HG03135 (cell line): ENCODE measurements at regions not wholly inside any gene's neighbourhood (a gene's known extent, or its start where the extent isn't known, plus 50 kb on each side); places are given as distances from the start of the nearest gene placed in this dataset.

Experiments
- ATAC-seq: cut with Tn5 transposase; IDR thresholded peaks from one replicate; pipeline ENCODE4 v1.9.1; 2021; ENCODE audit warnings: mild to moderate bottlenecking, moderate library complexity; ENCODE audit not compliant: unreplicated experiment

DNA sequence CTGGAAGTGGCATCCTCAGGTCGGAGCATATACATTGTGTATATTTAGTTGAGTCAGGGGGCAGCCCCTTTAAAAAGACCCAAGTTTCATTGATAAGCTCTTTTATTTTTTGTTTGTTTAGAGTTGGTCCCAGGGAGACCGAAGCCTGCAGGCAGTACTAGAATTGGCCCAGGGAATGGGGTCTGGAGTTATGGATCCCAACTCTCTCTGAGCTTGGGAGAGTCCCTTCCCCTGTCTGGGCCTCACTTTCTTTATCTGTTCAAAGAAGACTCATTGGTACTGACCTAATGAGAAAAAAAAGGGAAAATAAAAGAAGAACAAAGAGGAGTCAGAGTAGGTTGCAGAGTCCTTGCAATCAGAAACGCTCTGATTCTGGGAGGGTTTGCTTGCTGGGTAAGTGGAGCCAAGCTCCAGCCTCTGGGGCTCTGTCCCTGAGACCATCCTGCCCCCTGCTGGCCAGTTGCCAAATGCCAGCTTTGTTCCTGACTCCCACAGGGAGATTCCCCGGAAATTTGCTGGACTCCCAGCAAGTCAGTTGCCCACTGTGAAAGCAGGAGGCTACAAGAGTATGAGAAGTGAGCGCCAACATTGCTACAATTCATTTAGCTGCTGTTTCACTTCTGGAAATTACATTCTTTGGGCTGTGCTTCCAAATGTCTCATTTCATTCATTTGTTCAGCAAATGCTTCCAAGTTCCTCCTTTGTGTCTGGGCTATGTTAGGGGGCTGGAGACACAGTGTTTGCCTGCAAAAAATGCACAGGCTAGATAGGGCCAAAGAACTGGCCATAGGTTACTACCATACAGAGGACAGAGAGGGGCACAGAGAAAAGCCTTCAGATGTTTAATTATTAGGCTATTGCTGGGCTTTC is 156.2 kb downstream of the MELK start:
- no peak for ATAC-seq

DNA sequence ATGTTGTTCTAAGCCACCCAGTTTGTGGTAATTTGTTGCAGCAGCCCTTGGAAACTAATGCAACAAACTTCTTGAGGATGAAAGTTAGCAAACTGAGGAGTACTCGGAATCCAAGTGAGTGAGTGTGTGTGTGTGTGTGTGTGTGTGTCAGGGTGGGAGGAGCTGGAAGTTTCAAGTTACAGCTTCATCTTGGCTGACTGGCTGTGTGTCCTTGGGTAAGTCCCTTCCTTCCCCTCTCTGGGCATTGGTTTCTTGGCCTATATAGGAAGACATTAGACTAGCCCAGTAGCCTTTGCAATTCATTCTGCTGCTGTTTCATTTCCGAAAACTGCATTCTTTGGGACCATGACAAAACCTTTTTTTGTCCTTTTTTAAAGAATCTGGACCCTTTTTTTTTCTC is 157.2 kb downstream of the MELK start:
- no peak for ATAC-seq

DNA sequence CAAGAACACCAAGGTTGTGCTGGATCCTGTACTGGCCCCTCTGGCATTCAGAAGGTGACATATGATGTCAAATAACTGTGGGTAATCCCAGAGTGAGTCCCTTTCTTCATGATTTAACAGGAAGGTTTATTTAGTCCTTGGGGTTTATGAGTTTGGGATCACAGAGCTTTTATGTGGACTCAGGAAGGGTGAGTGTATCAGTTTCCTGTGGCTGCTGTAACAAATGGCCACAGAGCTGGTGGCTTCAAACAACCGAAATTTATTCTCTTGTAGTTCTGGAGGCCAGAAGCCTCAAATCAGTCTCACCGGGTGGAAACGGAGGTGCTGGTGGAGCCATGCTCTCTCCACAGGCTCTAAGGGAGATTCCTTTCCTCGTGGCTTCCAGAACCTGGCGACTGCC is 157.7 kb downstream of the MELK start:
- ATAC-seq: no peak

DNA sequence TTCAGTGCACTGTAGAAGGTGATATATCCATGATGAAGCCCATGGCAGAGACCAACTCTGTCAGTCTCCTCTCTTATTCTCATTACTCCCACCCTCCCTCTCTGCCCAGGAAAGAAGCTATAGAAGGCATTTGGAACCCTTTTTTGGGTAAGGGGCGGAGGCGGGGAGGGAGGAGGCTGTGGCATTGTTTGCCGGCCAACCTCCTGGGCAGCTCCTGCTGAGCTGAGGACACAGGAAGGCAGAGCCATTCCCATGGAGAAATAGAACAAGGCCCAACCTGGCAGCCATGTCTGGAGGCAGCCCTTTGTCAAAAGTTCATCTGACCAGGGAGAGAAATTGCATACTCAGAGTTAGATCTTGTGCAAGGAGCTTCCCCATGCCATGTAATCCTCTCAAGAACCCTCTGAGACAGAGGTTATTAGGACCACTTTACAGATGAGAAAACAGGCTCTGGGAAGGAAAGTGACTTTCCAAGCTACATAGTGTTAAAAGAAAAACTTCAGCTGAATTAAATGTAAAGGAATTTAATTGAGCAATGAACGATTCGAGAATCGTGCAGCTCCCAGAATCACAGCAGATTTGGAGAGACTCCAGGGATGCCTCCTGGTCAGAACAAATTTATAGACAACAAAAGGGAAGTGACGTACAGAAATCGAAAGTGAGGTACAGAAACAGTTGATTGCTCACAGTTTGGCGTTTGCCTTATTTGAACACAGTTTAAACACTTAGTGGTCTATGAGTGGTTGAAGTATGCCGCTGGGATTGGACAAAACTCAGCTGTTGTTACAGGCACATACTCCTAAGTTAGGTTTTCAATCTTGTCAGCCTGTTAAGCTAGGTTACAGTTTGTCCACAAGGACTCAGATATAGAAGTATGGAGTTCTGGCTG is 158.6 kb downstream of the MELK start:
- ATAC-seq: no peak

DNA sequence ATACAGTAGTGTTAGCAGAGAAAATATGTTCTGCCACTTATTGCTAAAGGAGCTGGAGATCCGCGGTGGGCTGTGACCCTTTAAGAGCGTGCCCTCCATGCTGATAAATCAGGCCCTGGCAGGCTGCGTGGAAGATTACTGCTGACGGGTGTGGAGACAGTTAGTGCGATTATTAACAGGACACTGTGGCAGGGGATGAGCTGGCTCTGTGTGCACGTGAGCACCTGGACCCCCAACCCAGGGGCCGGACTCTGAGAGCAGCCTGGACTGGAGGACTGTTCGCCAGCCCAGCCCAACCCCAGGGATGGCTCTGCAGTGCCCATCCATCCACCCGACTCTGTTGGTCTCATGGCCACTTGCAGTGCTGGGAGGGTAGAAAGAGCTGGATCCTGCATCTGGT is 162.0 kb downstream of the MELK start:
- ATAC-seq: no peak

DNA sequence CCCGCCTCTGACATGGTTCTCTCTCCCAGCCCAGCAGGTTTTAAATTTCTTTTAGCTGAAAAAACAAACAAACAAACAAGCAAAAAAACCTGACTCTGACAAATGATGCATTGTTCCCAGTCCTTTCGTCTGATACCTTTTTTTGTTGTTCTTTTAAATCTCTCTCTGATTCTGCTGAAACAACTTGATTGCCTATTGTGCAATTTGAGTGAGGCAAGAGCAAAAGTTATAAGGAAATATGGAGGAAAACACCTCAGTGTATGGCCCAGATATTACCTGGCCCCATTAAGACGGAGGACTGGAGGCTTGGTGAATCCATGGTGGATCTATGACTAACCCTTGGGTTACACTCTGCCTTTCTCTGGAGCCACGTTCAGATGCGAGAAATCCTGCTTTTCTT is 164.0 kb downstream of the MELK start:
- no peak for ATAC-seq

DNA sequence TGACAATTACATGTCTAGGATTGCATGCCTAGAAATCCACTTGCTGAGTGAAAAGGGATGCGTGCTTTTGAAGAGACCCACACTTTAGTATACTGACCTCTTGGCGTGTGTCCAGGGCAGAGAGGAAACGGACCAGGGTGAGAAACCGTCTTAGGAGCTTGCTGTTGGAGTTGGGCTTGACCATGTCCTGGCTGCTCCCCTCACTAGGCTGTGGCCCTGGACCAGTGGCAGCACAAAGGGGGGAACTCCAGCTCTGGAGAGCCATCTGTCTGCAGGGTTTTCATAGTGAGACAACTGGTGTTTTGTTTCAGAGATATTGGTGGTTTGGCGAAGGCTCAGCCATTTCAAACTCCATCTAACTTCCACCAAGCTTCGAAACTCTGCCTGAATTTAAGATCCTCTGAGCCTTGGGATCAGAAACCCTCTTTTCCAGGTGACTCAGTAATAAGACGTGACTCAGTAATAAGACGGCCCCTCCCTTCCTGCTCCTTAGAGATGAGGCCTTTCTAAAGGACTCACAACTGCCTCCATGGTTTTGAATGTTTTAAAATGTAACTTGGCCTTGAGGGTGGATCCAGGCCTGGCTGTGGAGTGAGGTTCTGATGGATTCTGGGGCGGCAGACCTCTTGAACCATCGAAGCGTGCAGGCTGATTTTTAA is 165.8 kb downstream of the MELK start:
- ATAC-seq: no peak

DNA sequence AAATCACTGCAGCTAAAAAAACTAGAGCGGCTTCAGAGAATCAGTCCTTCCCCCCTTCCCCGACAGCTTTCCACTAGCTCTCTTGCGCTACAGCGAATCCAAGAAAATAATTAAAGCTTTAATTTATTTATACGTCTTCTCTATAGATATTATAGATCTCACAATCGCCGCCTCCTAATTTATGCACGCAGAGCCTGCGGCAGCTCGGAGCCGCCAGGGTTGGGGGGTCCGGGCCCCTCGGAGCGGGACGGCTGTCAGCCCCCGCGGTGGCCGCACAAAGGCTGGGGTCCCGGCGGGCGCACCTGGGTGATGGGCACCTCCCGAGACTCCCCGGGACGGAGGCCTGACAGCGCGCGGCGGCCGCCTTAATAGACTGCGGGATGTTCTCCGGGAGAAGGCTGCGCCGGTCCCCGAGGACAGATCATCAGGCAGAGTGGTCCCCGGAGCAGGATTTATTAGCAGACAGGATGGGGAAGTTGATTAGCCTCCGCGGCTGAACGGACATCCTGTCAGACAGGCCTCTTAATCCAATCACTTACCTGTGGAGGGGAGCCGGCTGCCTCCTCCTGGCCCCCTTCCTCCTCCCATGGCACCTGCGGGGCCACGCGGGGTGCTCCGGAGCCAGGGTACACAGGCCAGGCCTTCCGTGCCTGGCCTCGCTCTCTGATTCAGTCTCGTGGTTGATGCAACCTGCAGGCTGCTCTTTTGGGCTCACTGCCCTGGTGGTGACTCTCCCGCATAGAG is 166.8 kb downstream of the MELK start:
- no peak for ATAC-seq

DNA sequence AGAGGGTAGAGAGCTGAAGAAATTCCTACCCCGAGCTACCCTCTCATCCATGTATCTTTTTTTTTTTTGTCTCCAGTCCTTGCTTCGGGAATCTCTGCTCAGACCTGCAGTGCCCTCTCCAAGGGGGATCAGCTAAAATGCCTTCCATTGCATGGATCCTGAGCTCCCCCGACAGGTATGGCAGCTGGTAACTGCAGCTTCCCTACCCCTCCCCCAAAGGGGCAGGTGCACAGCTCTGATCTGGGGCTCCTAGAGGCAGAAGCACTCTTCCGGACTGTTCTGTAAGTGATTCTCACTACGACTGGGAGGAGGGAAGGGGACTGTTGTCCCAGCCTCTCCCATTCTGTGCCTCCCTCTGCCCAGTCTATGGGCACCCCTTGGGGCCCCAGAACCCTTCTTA is 169.6 kb downstream of the MELK start:
- no peak for ATAC-seq

DNA sequence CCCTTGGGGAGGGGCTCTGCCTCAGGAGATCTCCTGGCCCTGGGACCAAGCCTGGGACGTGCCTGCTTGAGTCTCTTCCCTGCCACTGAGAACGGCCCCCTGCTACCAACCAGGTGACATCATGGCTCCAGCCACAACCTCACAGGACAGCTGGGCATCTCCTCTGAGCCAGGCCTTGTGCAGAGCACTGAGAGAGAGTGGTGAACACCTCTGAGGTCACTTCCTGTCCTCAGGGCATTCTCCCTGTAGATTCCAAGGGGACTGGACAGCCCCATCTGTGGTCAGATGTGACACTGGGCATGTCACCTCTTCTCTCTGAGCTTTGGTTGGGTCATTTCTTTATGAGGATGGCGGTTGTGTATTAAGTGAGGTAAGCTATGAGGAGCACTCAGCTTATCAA is 172.0 kb downstream of the MELK start:
- no peak for ATAC-seq

DNA sequence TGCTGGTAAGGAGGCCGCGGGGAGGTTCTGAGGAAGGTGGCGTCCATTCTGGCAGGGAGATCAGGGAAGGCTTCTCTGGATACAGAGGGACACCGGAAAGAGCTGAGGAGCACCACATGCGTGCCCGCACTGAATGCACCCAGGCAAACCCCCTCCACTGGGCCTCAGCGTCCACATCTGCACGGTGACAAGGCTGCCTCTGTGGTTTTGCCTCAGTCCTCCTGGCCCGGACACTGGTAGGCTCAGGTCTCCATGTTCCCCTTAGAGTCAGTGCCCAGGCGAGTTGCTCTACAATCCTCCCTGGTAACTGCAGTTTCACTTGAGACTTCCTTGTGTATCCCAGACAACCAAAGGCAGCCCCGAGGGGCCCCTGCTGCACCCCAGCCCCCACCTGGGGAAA is 173.3 kb downstream of the MELK start:
- ATAC-seq: no peak

DNA sequence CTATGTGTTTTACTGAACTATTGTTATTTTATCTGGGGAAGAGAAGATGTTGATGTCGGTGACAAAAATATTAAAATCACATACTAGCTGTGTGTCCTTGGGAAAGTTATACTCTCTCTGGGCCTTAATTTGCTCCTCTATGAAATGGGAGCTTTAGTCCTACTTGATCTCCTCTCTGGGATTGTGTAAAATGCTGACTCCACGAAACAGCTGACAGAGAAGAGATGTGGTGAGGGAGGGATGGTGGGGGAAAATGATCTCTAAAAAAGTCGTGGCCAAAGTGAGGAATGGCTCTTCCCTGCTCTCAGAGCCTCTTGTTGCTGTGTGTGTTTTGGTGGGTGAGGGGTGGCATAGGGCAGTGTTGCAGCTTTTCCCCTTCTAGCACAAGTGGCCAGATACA is 173.7 kb downstream of the MELK start:
- ATAC-seq: no peak

DNA sequence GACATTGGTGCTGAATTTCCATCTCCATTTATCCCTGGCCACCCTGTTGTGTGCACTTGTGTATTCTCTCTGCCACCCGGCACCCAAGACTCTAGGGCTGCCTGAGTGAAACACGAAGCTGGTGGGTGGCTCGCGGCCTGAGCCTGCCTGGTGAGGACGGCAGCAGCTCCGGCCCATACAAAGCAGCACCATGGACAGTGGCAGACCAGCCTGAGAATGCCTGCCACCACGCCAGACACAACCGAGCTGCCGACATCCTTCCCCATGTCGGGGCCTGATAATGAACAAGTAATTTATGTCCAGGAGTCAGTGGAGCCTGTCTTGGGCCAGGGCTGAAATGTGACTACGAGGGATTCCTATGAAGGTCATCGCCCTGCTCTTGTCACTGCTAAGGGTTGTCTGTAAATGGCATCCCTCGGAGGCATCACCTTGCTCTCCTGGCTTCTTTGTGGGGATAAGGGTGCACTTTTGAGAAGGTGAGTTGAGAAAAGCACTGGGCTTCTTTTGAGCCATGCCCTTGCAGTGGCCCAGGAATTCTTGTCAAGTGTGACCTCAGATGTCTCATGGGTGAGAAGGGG is 175.7 kb downstream of the MELK start:
- no peak for ATAC-seq

DNA sequence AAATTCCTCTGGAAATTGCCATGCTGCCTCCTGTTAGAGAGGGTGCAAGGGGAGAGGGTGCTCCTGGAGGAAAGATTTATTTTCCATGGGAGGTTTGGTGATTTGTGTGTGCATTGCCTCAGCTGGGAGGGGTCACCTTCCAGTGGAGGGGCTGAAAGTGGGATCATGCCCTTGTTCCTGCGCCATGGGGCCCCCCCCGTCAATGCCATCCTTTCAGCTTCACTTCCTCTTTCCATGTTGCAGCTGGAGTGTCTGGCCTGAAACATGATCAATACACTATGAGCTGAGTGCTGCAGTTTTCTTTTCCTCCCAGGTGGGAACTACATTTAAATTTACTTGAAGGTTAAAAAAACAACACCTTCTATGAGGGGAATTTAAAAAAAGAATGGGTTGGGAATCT is 176.8 kb downstream of the MELK start:
- no peak for ATAC-seq

DNA sequence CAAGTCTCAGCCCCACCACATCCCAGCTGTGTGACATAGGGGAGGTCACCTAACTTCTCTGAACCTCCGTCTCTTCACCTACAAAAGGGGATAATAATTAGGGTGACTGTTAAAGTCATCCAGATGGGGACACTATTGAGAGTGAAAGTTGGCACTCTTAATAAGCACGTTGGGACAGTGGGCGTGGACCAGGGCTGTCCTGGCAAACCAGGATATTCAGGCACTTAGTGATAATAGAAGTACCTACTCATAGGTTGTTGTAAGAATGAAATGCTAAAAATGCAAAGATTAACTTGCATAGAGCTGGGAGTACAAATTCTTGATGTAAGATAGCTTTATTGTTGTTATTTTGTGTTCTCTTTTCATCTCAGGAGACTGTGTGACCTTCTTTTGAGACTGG is 177.9 kb downstream of the MELK start:
- no peak for ATAC-seq

DNA sequence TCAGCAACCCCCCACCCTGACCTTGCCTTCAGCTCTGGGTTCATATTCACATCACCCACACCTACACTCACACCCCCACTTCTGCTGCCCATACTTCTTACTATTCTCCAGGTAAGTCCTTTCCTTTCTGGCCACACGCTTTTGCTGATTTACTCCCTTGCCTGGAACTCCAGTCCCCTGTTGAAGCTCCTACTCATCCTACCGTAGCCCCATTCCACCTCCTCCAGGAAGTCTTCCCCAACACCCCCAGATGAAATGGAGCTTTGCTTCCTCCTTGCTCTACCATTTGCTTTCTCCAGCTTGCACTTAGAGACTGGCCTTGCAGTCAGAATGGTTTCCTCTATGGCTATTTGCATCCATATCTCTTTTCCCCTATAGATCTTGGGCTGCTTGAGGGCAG is 182.3 kb downstream of the MELK start:
- ATAC-seq: no peak

DNA sequence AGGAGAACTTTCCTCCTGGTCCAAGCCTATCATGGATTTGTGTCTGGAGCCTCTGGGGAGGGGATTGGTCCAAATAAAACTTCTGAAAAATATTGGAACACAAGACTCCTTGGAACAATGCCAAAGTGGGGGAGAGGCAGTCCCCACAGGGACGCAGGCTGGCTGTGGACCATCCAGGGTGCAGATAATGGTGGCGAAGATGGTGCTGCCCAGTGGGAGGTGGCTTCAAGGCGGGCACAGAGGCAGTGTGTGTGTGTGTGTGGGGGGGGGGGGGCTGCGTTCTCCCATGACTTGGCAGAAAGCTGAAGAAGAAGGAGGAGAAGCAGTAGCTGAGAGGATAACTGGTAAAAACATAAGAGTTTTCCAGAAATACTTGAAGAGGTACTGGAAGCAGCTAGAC is 186.4 kb downstream of the MELK start:
- no peak for ATAC-seq

DNA sequence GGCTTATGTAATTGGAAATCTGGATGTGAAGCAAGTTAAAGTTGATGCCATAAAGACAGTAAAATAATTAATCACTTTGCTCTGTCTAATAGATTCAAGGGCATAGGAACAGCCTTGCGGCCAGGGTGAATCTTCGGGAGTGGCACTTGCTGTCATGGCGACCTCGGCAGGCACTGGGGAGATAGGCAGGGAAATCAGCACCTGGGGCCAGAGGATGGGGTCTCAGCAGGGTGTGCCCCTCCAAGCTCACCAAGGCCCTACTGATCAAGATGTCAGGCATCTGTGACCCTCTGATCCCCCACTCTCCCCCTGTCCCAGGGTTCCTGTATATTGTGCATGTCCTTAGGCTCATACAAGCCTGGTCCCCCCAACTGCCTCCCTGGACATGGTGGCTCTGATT is 187.3 kb downstream of the MELK start:
- ATAC-seq: no peak

DNA sequence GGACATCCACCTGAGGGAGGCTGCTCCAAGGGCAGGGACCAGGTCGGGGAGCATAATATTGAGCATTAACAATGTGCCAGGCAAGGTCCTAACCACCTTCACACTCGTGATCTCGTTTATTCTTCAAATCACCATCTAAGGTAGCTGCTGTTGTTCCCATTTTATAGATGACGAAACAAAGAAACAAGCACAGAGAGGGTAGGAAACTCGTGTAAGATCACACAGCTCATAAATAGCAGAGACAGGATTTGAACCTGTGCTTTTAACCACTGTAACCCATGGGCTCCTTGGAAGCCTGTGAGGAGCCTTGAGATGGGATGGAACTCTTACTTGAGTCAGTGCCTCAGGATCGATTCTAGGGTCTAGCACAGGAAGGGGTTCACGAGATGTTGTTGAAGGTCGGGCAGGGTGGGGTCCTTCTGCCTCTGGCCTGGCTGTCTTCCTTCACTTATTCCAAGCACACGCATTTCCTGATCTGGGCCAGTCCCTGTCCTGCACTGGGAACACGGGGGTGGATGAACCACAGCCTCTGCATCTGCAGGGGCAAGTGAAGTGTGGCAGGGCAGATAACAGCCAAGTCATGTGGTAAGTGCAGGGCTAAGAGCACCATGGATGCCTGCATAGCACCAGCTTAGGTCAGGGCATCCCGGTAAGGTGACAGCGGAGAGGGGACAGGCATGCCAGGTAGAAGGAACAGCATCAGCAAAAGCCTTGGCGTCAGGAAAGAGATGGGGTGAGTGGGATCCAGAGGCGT is 188.1 kb downstream of the MELK start:
- no peak for ATAC-seq

DNA sequence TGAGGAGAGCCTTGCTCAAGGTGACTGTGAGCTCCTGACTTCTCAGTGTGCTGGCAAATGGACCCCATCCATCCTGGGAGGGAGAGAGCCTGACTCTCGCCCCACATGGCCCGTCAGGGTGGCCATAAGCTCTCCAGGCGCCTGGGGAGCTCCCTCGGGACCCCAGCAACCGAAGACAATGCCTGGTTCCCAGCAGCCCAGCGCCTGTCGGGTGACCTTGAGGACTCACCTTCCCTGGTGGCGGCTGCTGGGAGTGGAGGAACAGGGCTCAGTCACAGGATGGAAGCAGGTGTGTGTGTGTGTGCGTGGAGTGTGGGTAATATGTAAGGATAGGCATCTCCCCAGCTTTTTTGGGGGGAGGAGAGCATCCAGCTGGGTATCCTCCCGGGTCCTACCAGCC is 190.3 kb downstream of the MELK start:
- ATAC-seq: no peak
